Osteoblast (primary cell): ENCODE measurements at regions not wholly inside any gene's neighbourhood (a gene's known extent, or its start where the extent isn't known, plus 50 kb on each side); places are given as distances from the start of the nearest gene placed in this dataset.

Experiments used
- DNase-seq: peaks from one replicate; pipeline ENCODE4 v3.0.0; 2011; ENCODE audit warnings: low spot score, mixed read lengths; ENCODE audit not compliant: insufficient read length; ENCODE audit errors: missing footprints
- H2AFZ ChIP-seq: 2 replicates; pipeline ENCODE4 v1.6.0; 2011; ENCODE audit warnings: mild to moderate bottlenecking, low read length
- H3K27ac ChIP-seq: 2 replicates; pipeline ENCODE4 v1.5.1; 2011; ENCODE audit warnings: mild to moderate bottlenecking, low read depth, low read length, moderate library complexity
- H3K27me3 ChIP-seq: 2 replicates; pipeline ENCODE4 v1.6.0; 2012; ENCODE audit warnings: mild to moderate bottlenecking, control low read depth, inconsistent platforms, low read length, moderate library complexity; ENCODE audit not compliant: insufficient read depth
- H3K36me3 ChIP-seq: 2 replicates; pipeline ENCODE4 v1.5.1; 2011; ENCODE audit warnings: mild to moderate bottlenecking, low read length, control low read depth, moderate library complexity; ENCODE audit not compliant: insufficient read depth
- H3K4me1 ChIP-seq: 2 replicates; pipeline ENCODE4 v1.5.1; 2011; ENCODE audit warnings: mild to moderate bottlenecking, low read length, control low read depth, moderate library complexity; ENCODE audit not compliant: insufficient read depth
- H3K4me2 ChIP-seq: 2 replicates; pipeline ENCODE4 v1.6.0; 2011; ENCODE audit warnings: mild to moderate bottlenecking, low read length; ENCODE audit not compliant: insufficient read depth
- H3K4me3 ChIP-seq: fragments of 200-600 bp; sonication (generic); 3 replicates; pipeline ENCODE4 v1.5.1; 2012; ENCODE audit warnings: mild to moderate bottlenecking, low read length, inconsistent platforms; ENCODE audit not compliant: insufficient read depth
- H3K79me2 ChIP-seq: 2 replicates; pipeline ENCODE4 v1.6.0; 2012; ENCODE audit warnings: mild to moderate bottlenecking, low read length, control low read depth, inconsistent platforms; ENCODE audit not compliant: insufficient read depth
- H3K9me3 ChIP-seq: 2 replicates; pipeline ENCODE4 v1.5.1; 2011; ENCODE audit warnings: low read depth, low read length, control low read depth
- H4K20me1 ChIP-seq: 2 replicates; pipeline ENCODE4 v1.6.0; 2012; ENCODE audit warnings: mild to moderate bottlenecking, low read length, control low read depth; ENCODE audit not compliant: insufficient read depth
- TF ChIP-seq, protein P1 (sequence below): IDR thresholded peaks from 2 replicates; pipeline ENCODE4 v1.5.1; 2011; ENCODE audit warnings: mild to moderate bottlenecking, low read depth, low read length, moderate library complexity; ENCODE audit errors: extremely low read depth

DNA sequence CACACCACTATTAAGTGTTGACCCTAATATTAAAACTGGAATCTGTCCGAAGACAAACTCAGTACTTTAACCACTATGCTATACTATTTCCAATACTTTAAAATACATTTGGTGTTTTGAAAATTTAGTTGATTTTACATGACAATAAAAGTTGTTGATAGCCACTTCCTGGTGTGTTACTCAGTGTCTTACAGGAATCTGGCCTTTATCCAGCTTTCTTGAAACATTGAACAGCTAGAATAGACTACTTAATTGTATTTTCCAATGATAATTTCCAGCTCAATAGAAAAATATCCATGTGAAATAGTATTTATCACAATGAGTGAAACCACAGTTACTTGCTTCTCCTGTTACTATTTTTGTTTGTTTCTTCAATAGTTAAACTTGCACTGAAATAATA lies 369.6 kb upstream of the ADGRL4 start:
- Histone ChIP-seq H3K79me2 (no peaks in the 10 kb centered on the region), H2AFZ (no peak overlapping the region), H3K4me3 (no peak overlapping the region), H3K4me2 (no peak overlapping the region), H3K36me3 (no peaks in the 10 kb centered on the region), H4K20me1 (no peaks in the 10 kb centered on the region), H3K4me1 (no peaks in the 10 kb centered on the region), H3K27ac (no peak overlapping the region), H3K9me3 (no peaks in the 10 kb centered on the region), H3K27me3 (no peaks in the 10 kb centered on the region)
- DNase-seq = no peak
- TF ChIP-seq, protein P1, sequence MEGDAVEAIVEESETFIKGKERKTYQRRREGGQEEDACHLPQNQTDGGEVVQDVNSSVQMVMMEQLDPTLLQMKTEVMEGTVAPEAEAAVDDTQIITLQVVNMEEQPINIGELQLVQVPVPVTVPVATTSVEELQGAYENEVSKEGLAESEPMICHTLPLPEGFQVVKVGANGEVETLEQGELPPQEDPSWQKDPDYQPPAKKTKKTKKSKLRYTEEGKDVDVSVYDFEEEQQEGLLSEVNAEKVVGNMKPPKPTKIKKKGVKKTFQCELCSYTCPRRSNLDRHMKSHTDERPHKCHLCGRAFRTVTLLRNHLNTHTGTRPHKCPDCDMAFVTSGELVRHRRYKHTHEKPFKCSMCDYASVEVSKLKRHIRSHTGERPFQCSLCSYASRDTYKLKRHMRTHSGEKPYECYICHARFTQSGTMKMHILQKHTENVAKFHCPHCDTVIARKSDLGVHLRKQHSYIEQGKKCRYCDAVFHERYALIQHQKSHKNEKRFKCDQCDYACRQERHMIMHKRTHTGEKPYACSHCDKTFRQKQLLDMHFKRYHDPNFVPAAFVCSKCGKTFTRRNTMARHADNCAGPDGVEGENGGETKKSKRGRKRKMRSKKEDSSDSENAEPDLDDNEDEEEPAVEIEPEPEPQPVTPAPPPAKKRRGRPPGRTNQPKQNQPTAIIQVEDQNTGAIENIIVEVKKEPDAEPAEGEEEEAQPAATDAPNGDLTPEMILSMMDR = no peak

DNA sequence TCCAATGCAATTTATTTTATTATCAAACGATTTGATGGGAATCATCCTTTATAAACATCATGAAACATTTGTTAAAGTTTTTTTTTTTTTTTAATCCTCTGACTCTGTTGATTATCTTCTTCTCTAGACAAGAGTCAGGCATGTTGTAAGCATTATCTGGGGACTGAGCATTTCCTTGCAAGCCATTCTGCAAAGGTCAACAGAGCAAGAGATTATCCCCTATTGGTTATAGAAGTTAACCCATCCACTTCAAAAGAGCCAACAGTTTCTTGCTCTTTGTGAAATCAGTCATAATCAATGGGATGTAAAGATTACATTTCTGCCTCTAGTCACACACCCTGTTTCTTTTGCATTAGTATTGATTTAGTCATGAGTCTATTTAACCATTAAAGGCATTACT lies 368.8 kb upstream of the ADGRL4 start:
- H3K4me1 ChIP-seq = no peaks in the 10 kb centered on the region
- H2AFZ ChIP-seq = no peak overlapping the region
- H3K36me3 ChIP-seq = no peaks in the 10 kb centered on the region
- H3K4me3 ChIP-seq = no peak overlapping the region
- no peaks in the 10 kb centered on the region for H3K27me3 ChIP-seq
- TF ChIP-seq, protein P1 = no peak
- H3K79me2 ChIP-seq = no peaks in the 10 kb centered on the region
- no peaks in the 10 kb centered on the region for H3K9me3 ChIP-seq
- no peaks in the 10 kb centered on the region for H4K20me1 ChIP-seq
- H3K27ac ChIP-seq = no peak overlapping the region
- H3K4me2 ChIP-seq = no peak overlapping the region
- DNase-seq = no peak

DNA sequence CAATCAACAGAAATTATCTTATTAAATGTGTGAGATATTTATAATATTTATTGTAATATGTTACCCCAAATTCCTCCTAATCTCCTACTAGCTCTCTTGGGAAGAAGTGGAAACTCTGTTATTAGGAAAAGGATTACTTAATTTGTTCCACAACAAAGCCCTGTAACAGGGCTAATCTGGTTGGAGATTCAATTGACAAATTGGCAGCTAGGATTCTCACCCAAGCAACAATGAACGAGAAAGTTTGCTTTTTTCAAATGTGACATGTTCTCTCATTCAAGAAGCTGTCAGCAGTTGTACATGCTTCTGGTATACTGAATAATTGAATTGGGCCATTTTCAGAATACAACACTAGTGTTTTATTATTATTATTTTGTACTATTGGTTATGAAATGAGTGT lies 367.9 kb upstream of the ADGRL4 start:
- no peak for DNase-seq
- Histone ChIP-seq H3K4me2 (no peak overlapping the region), H3K9me3 (no peaks in the 10 kb centered on the region), H3K4me1 (no peaks in the 10 kb centered on the region), H3K27me3 (no peaks in the 10 kb centered on the region), H3K4me3 (no peak overlapping the region), H3K79me2 (no peaks in the 10 kb centered on the region), H2AFZ (no peak overlapping the region), H3K27ac (no peak overlapping the region), H4K20me1 (no peaks in the 10 kb centered on the region), H3K36me3 (no peaks in the 10 kb centered on the region)
- TF ChIP-seq, protein P1 = no peak

DNA sequence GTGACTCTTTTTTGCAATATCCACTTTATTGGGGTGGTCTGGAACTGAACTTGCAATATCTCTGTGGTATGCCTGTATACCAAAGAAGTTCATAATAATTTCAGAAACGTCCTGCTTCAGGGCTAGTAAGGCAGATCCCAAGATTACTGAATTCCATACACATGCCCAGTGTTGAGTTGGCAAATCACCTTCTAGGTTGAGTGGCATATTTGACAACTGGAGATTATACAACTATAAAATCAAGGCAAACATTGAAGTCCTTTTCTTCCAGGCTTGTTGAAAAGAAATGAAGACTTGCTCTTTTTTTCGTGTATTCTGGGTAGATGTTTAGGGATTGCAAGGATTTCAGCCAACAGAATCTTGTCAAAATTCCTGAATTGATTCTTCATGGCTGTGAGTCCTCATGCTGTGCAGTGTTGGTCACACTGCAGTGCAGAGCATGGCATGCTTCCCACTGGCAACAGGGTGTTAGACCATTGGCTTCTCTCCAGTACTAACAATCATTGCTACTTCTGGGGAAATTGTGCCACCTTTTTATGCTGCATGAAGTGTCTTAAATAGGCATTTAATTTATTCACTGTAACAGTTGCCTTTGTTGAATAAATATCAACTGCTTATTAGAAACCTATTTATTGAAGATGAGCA lies 367.1 kb upstream of the ADGRL4 start:
- DNase-seq = peak; percentile 57
- H3K9me3 ChIP-seq = no peaks in the 10 kb centered on the region
- no peaks in the 10 kb centered on the region for H4K20me1 ChIP-seq
- no peak overlapping the region for H3K4me3 ChIP-seq
- no peak overlapping the region for H2AFZ ChIP-seq
- H3K27me3 ChIP-seq = no peaks in the 10 kb centered on the region
- no peaks in the 10 kb centered on the region for H3K79me2 ChIP-seq
- no peaks in the 10 kb centered on the region for H3K4me1 ChIP-seq
- no peak overlapping the region for H3K27ac ChIP-seq
- TF ChIP-seq, protein P1 = no peak
- no peak overlapping the region for H3K4me2 ChIP-seq
- H3K36me3 ChIP-seq = no peaks in the 10 kb centered on the region
